OCI-LY3 (cell line): ENCODE measurements at regions not wholly inside any gene's neighbourhood (a gene's known extent, or its start where the extent isn't known, plus 50 kb on each side); places are given as distances from the start of the nearest gene placed in this dataset.

Source experiments
- EZH2phosphoT487 ChIP-seq: fragments of 200-600 bp; shearing (Covaris generic); IDR thresholded peaks from 2 replicates; pipeline ENCODE4 v1.6.1; 2018; ENCODE audit warnings: antibody characterized with exemption, mixed run types, low read depth
- TF ChIP-seq, protein P1 (sequence below): fragments of 200-600, 300-600 bp; sonication (generic); IDR thresholded peaks from 2 replicates; pipeline ENCODE4 v1.5.1; 2014; ENCODE audit warnings: antibody characterized with exemption, low read length, low read depth

DNA sequence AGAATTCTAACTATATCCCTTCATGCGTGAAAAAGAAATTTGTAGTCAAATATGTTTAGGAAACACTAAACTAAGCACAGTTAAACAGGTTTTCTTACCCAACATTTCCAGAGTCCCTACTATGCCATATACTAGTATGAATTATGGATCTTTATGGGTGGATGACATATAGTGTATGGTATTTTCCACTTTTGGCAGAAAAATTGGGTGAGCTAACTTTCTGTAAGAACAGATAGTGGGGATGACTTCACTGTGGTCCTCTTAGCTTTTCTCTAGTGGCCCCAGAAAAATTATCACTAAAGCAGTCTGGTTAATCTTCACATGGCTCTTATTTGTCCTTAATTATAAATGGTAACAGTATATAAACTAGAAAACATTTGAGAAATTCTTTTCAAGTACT lies 240.0 kb upstream of the GULP1 start:
- TF ChIP-seq, protein P1, sequence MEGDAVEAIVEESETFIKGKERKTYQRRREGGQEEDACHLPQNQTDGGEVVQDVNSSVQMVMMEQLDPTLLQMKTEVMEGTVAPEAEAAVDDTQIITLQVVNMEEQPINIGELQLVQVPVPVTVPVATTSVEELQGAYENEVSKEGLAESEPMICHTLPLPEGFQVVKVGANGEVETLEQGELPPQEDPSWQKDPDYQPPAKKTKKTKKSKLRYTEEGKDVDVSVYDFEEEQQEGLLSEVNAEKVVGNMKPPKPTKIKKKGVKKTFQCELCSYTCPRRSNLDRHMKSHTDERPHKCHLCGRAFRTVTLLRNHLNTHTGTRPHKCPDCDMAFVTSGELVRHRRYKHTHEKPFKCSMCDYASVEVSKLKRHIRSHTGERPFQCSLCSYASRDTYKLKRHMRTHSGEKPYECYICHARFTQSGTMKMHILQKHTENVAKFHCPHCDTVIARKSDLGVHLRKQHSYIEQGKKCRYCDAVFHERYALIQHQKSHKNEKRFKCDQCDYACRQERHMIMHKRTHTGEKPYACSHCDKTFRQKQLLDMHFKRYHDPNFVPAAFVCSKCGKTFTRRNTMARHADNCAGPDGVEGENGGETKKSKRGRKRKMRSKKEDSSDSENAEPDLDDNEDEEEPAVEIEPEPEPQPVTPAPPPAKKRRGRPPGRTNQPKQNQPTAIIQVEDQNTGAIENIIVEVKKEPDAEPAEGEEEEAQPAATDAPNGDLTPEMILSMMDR = no peak
- TF ChIP-seq EZH2phosphoT487 = no peak
